ENCODE measurements at regions not wholly inside any gene's neighbourhood (a gene's known extent, or its start where the extent isn't known, plus 50 kb on each side); places are given as distances from the start of the nearest gene placed in this dataset.

DNA sequence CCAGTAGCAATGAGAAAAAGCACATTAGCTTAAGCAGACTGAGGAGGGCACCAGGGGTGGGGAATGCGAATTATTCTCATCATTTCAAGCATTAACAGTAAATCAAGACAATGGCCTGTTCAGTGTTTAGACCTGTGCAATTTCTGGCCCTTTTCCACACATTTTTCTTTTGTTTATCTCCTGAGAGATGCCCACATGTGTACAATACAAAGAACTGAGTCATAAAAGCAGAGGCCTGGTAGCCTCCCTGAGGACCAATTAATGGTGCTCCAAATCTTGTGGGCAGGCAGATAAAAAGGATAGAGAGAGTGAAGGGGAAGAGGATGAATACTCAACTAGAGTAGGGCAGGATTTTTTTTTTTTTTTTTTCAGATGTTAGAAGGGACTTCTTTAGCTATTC, 480.8 kb downstream of the RERGL start:
- H3K4me3 ChIP-seq (ENCODE audit: low read length), result no peak overlapping the region
- H3K79me2 ChIP-seq (replicated peaks; ENCODE audit: insufficient read depth, low read length), result no peaks in the 10 kb centered on the region
- TF ChIP-seq EZH2 (IDR thresholded peaks at IDR 0.05; ENCODE audit: borderline replicate concordance, insufficient read depth, low read length, poor library complexity, severe bottlenecking), result no peak
- TF ChIP-seq, protein P1, sequence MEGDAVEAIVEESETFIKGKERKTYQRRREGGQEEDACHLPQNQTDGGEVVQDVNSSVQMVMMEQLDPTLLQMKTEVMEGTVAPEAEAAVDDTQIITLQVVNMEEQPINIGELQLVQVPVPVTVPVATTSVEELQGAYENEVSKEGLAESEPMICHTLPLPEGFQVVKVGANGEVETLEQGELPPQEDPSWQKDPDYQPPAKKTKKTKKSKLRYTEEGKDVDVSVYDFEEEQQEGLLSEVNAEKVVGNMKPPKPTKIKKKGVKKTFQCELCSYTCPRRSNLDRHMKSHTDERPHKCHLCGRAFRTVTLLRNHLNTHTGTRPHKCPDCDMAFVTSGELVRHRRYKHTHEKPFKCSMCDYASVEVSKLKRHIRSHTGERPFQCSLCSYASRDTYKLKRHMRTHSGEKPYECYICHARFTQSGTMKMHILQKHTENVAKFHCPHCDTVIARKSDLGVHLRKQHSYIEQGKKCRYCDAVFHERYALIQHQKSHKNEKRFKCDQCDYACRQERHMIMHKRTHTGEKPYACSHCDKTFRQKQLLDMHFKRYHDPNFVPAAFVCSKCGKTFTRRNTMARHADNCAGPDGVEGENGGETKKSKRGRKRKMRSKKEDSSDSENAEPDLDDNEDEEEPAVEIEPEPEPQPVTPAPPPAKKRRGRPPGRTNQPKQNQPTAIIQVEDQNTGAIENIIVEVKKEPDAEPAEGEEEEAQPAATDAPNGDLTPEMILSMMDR (IDR thresholded peaks at IDR 0.05; ENCODE audit: poor library complexity, severe bottlenecking), result no peak
- no peak for TF ChIP-seq EP300 (conservative IDR thresholded peaks at IDR 0.05; ENCODE audit: poor library complexity, severe bottlenecking)
- TF ChIP-seq TAF1 (IDR thresholded peaks at IDR 0.05; ENCODE audit: low read depth), result no peak
- TF ChIP-seq, protein P2, sequence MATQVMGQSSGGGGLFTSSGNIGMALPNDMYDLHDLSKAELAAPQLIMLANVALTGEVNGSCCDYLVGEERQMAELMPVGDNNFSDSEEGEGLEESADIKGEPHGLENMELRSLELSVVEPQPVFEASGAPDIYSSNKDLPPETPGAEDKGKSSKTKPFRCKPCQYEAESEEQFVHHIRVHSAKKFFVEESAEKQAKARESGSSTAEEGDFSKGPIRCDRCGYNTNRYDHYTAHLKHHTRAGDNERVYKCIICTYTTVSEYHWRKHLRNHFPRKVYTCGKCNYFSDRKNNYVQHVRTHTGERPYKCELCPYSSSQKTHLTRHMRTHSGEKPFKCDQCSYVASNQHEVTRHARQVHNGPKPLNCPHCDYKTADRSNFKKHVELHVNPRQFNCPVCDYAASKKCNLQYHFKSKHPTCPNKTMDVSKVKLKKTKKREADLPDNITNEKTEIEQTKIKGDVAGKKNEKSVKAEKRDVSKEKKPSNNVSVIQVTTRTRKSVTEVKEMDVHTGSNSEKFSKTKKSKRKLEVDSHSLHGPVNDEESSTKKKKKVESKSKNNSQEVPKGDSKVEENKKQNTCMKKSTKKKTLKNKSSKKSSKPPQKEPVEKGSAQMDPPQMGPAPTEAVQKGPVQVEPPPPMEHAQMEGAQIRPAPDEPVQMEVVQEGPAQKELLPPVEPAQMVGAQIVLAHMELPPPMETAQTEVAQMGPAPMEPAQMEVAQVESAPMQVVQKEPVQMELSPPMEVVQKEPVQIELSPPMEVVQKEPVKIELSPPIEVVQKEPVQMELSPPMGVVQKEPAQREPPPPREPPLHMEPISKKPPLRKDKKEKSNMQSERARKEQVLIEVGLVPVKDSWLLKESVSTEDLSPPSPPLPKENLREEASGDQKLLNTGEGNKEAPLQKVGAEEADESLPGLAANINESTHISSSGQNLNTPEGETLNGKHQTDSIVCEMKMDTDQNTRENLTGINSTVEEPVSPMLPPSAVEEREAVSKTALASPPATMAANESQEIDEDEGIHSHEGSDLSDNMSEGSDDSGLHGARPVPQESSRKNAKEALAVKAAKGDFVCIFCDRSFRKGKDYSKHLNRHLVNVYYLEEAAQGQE (IDR thresholded peaks at IDR 0.05; ENCODE audit: borderline replicate concordance), result no peak
- no peak for TF ChIP-seq POLR2AphosphoS5 (IDR thresholded peaks at IDR 0.05)
- TF ChIP-seq MXI1 (conservative IDR thresholded peaks at IDR 0.05; ENCODE audit: poor library complexity, severe bottlenecking), result no peak
- no peak overlapping the region for H2AFZ ChIP-seq (ENCODE audit: low read depth, low read length)
- no peaks in the 10 kb centered on the region for H3K27me3 ChIP-seq (ENCODE audit: insufficient read depth, low read depth, low read length)
- no peak overlapping the region for H3K4me2 ChIP-seq (ENCODE audit: low read length)
- no peaks in the 10 kb centered on the region for H4K20me1 ChIP-seq (ENCODE audit: insufficient read depth)
- no peaks in the 10 kb centered on the region for H3K36me3 ChIP-seq (ENCODE audit: insufficient read depth, low read length)
- no peaks in the 10 kb centered on the region for H3F3A ChIP-seq (ENCODE audit: insufficient read depth, low read length, poor library complexity, severe bottlenecking)
- H3K27ac ChIP-seq (ENCODE audit: low read length), result no peak overlapping the region
- H3K9me3 ChIP-seq (ENCODE audit: low read length), result no peaks in the 10 kb centered on the region
- no peak overlapping the region for H3K9ac ChIP-seq (ENCODE audit: low read length)
- no peaks in the 10 kb centered on the region for H3K9me2 ChIP-seq (ENCODE audit: insufficient read depth, low read length)

DNA sequence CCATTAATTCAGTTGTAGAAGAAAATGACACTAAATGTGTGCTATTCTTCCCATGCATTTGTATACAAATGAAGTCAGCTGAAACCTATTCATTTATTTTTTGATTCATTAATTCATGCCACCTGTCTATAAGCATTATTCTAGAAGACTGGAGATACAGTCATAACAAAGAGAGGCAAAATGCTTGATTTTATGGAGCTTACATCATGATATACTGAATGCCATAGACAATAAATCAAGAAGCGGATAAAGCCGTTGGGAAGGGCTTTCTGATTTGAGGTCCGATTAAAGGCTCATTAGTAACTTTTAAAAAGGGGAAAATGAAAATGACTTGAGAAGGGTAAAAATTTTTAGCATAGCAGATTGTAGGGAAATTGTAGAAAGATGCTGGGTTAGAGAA, 494.9 kb downstream of the RERGL start:
- Histone ChIP-seq H3K4me2 (ENCODE audit: low read length) (no peak overlapping the region), H3K9me3 (ENCODE audit: low read length) (no peaks in the 10 kb centered on the region), H3K27me3 (ENCODE audit: insufficient read depth, low read depth, low read length) (no peaks in the 10 kb centered on the region), H3F3A (ENCODE audit: insufficient read depth, low read length, poor library complexity, severe bottlenecking) (no peaks in the 10 kb centered on the region), H3K4me3 (ENCODE audit: low read length) (no peak overlapping the region), H3K9ac (ENCODE audit: low read length) (no peak overlapping the region), H3K9me2 (ENCODE audit: insufficient read depth, low read length) (no peaks in the 10 kb centered on the region), H3K36me3 (ENCODE audit: insufficient read depth, low read length) (no peaks in the 10 kb centered on the region), H3K79me2 (replicated peaks; ENCODE audit: insufficient read depth, low read length) (no peaks in the 10 kb centered on the region), H4K20me1 (ENCODE audit: insufficient read depth) (no peaks in the 10 kb centered on the region), H3K27ac (ENCODE audit: low read length) (no peak overlapping the region), H2AFZ (ENCODE audit: low read depth, low read length) (no peak overlapping the region)
- TF ChIP-seq SMC3 (conservative IDR thresholded peaks at IDR 0.05; ENCODE audit: poor library complexity), result no peak
- no peak for TF ChIP-seq POLR2AphosphoS5 (IDR thresholded peaks at IDR 0.05)
- TF ChIP-seq, protein P2 (IDR thresholded peaks at IDR 0.05; ENCODE audit: borderline replicate concordance), result no peak
- no peak for TF ChIP-seq EP300 (conservative IDR thresholded peaks at IDR 0.05; ENCODE audit: poor library complexity, severe bottlenecking)
- TF ChIP-seq TAF1 (IDR thresholded peaks at IDR 0.05; ENCODE audit: low read depth), result no peak
- TF ChIP-seq, protein P1 (IDR thresholded peaks at IDR 0.05; ENCODE audit: poor library complexity, severe bottlenecking), result no peak
- TF ChIP-seq RAD21 (conservative IDR thresholded peaks at IDR 0.05), result no peak
- no peak for TF ChIP-seq MXI1 (conservative IDR thresholded peaks at IDR 0.05; ENCODE audit: poor library complexity, severe bottlenecking)

All from neural cell (in vitro differentiated cells).